HK-2 (cell line): ENCODE measurements at regions not wholly inside any gene's neighbourhood (a gene's known extent, or its start where the extent isn't known, plus 50 kb on each side); places are given as distances from the start of the nearest gene placed in this dataset.
"Not testable (repeated sequence)": the region's sequence is repeated elsewhere in the genome, so short reads cannot be mapped to it uniquely, and the experiment has no call there.

Experiments
- DNase-seq: peaks from one replicate; pipeline ENCODE4 v3.0.0-alpha.2; 2018; ENCODE audit not compliant: unreplicated experiment

GRCh38 chr1:234920136-234920842 is 208.3 kb downstream of the TOMM20 start:
- DNase-seq: no peak

GRCh38 chr1:234918961-234919761 is 209.5 kb downstream of the TOMM20 start:
- DNase-seq: no peak

- no peak for DNase-seq
These were observed 210.3 kb downstream of the TOMM20 start for GRCh38 chr1:234918181-234918841.

GRCh38 chr1:234917495-234918180 is 211.0 kb downstream of the TOMM20 start:
- no peak for DNase-seq

- no peak for DNase-seq
These were observed 211.8 kb downstream of the TOMM20 start for GRCh38 chr1:234916840-234917239.

GRCh38 chr1:234915924-234916675 is 212.5 kb downstream of the TOMM20 start:
- DNase-seq: no peak

- DNase-seq: no peak
These were observed 213.9 kb downstream of the TOMM20 start for GRCh38 chr1:234914606-234915290.

- no peak for DNase-seq
These were observed 214.9 kb downstream of the TOMM20 start for GRCh38 chr1:234913771-234914170.

- DNase-seq: no peak
These were observed 215.4 kb downstream of the TOMM20 start for GRCh38 chr1:234913278-234913649.

GRCh38 chr1:234912548-234913277 is 215.9 kb downstream of the TOMM20 start:
- DNase-seq: no peak

GRCh38 chr1:234911787-234912186 is 216.8 kb downstream of the TOMM20 start:
- DNase-seq: no peak

GRCh38 chr1:234911136-234911535 is 217.5 kb downstream of the TOMM20 start:
- DNase-seq: not testable (repeated sequence)

GRCh38 chr1:234909851-234910250 is 218.8 kb downstream of the TOMM20 start:
- no peak for DNase-seq

GRCh38 chr1:234909307-234909810 is 219.3 kb downstream of the TOMM20 start:
- DNase-seq: no peak

GRCh38 chr1:234908571-234908970 is 220.1 kb downstream of the TOMM20 start:
- DNase-seq: no peak

- peak; percentile 30 for DNase-seq
These were observed 220.7 kb downstream of the TOMM20 start for GRCh38 chr1:234907940-234908405.

- DNase-seq: no peak
These were observed 221.3 kb downstream of the TOMM20 start for GRCh38 chr1:234907208-234907939.

GRCh38 chr1:234906654-234907053 is 222.0 kb downstream of the TOMM20 start:
- no peak for DNase-seq
